Heart left ventricle (tissue), 16 donors: ENCODE measurements at regions not wholly inside any gene's neighbourhood (a gene's known extent, or its start where the extent isn't known, plus 50 kb on each side); places are given as distances from the start of the nearest gene placed in this dataset.

Experiments
- ATAC-seq, 4 donors: fragments of 200-7000 bp; cut with Tn5 transposase; one replicate each; pipeline ENCODE4 v1.9.1; 2020 to 2022; ENCODE audit warnings: moderate library complexity in 4 of 4, mild to moderate bottlenecking in 3 of 4, moderate number of reproducible peaks in 1 of 4
- DNase-seq, 5 donors: peaks; one replicate each; pipeline ENCODE4 v3.0.0-alpha.2; 2020
- H3K27ac ChIP-seq, 12 donors: fragments of 200-600 bp; sonication (generic) in 4 of 12; one replicate each; pipeline versions ENCODE4 v1.5.0 to v1.8.0; 2016 to 2022; ENCODE audit warnings: mild to moderate bottlenecking in 2 of 12
- H3K27me3 ChIP-seq, 9 donors: fragments of 200-600 bp; sonication (generic) in 2 of 9; one replicate each; pipeline versions ENCODE4 v1.5.1 to v1.8.0; 2016 to 2022; ENCODE audit warnings: mild to moderate bottlenecking in 3 of 9
- H3K36me3 ChIP-seq, 9 donors: fragments of 200-600 bp; sonication (generic) in 2 of 9; one replicate each; pipeline versions ENCODE4 v1.5.0 to v1.8.0; 2018 to 2022; ENCODE audit warnings: mild to moderate bottlenecking in 2 of 9
- H3K4me1 ChIP-seq, 12 donors: fragments of 200-600 bp; sonication (generic) in 4 of 12; one replicate each; pipeline versions ENCODE4 v1.5.0 to v1.8.0; 2016 to 2022; ENCODE audit warnings: mild to moderate bottlenecking in 3 of 12
- H3K4me3 ChIP-seq, 12 donors: fragments of 200-600 bp; sonication (generic) in 4 of 12; one replicate each; pipeline versions ENCODE4 v1.5.0 to v1.8.0; 2017 to 2022; ENCODE audit warnings: mild to moderate bottlenecking in 9 of 12, moderate library complexity in 4 of 12
- H3K9me3 ChIP-seq, 12 donors: fragments of 200-600 bp; sonication (generic) in 4 of 12; one replicate each; pipeline versions ENCODE4 v1.5.0 to v1.8.0; 2016 to 2022; ENCODE audit warnings: mild to moderate bottlenecking in 1 of 12
- POLR2A ChIP-seq, 2 donors: fragments of 450-650 bp; IDR thresholded peaks; one replicate each; pipeline ENCODE4 v1.6.1; 2017; ENCODE audit warnings: antibody characterized with exemption in 2 of 2, mild to moderate bottlenecking in 2 of 2, moderate library complexity in 2 of 2
- WGBS, 4 donors: extraction: QIAGEN DNeasy Blood & Tissue Kit in 2 of 4; methylation state at CpG; one replicate each; pipeline versions ENCODE4 v1.1.5 to v1.1.7; 2013 to 2018; 5-methylcytosine and 5-hydroxymethylcytosine counted together
- intact Hi-C, 10 donors: fragments of 100-400 bp; cut with DNase I; formaldehyde crosslinking; loops; one replicate each; pipeline versions ENCODE4 v1.11.1 to v1.14.2; 2022
- TF ChIP-seq, protein P1 (sequence below), 12 donors: fragments of 200-600 bp; sonication (generic) in 4 of 12; IDR thresholded peaks; one replicate each; pipeline versions ENCODE4 v1.5.0 to v1.8.0; 2018 to 2022; ENCODE audit warnings: antibody characterized with exemption in 12 of 12, mild to moderate bottlenecking in 5 of 12
- donor health status: ischemic (EF 13 %, LVEDD 7.1; RV severe dilation, severe dysfunction).
- donor health status: healthy with polysubstance abuse.
- donor health status: DM: no; HTN: yes; CAD: no.
- donor health status: DM: no; HTN: no; CAD: no.
- donor health status: ischemic (EF 25% LVEDD 6.9; RV normal size, moderate dysfunction).
- donor health status: ischemic (EF 25% LVEDD 5.7; RV mildly dilated, moderate dysfunction).
- donor health status: healthy.
- donor health status: DM: yes; HTN: yes; CAD: no.
- donor health status: ischemic (EF 35%, LVEDD 5.7; RV mildly dilated, moderate dysfunction).
- donor health status: nonischemic (EF 11% LVEDD 7.7; RV severe dilation, severe dysfunction).
- donor health status: DM: yes; HTN: yes; CAD: no.
- donor health status: PGD.
- donor health status: ischemic (EF 29% LVEDD 5.4; RV normal size, mild dysfunction).
- donor health status: nonischemic (EF 23%, LVEDD 6.1; RV moderate dilation, normal function).

DNA sequence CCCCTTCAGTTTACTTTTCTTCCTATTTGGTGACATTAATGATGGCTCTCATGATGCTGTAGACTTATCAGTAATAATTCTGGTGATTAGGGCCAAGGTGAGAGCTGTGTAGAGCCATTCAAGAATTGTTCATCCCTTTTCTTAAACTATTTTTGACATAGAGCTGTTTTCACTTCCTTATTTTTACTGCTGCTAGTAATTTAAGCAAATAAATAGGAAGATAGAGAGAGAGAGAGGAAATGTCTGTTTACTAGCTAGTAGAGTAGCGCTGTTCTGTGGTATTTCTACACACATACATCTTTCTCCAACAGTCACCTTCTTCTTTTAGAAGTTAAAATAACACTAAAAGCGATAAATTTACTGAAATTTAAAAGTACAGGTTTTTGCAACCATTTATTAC lies 678.0 kb upstream of the ZP4 start:
- intact Hi-C loops, result no loop called here
- Histone ChIP-seq H3K9me3 (peaks cover 0 to 3% (median 0%) of the 10 kb centered on the region in 12 donors), H3K4me1 (no peaks in the 10 kb centered on the region), H3K36me3 (no peaks in the 10 kb centered on the region), H3K4me3 (no peak overlapping the region), H3K27me3 (no peaks in the 10 kb centered on the region), H3K27ac (no peak overlapping the region)
- WGBS, 4 donors, result 75 to 82% (median 79%) methylated on average over 2 of the region's 2 CpGs
- DNase-seq (no peak), ATAC-seq (no peak)
- TF ChIP-seq, protein P1, sequence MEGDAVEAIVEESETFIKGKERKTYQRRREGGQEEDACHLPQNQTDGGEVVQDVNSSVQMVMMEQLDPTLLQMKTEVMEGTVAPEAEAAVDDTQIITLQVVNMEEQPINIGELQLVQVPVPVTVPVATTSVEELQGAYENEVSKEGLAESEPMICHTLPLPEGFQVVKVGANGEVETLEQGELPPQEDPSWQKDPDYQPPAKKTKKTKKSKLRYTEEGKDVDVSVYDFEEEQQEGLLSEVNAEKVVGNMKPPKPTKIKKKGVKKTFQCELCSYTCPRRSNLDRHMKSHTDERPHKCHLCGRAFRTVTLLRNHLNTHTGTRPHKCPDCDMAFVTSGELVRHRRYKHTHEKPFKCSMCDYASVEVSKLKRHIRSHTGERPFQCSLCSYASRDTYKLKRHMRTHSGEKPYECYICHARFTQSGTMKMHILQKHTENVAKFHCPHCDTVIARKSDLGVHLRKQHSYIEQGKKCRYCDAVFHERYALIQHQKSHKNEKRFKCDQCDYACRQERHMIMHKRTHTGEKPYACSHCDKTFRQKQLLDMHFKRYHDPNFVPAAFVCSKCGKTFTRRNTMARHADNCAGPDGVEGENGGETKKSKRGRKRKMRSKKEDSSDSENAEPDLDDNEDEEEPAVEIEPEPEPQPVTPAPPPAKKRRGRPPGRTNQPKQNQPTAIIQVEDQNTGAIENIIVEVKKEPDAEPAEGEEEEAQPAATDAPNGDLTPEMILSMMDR (IDR thresholded peaks at IDR 0.05), result no peak
- TF ChIP-seq POLR2A (IDR thresholded peaks at IDR 0.05), result no peak

DNA sequence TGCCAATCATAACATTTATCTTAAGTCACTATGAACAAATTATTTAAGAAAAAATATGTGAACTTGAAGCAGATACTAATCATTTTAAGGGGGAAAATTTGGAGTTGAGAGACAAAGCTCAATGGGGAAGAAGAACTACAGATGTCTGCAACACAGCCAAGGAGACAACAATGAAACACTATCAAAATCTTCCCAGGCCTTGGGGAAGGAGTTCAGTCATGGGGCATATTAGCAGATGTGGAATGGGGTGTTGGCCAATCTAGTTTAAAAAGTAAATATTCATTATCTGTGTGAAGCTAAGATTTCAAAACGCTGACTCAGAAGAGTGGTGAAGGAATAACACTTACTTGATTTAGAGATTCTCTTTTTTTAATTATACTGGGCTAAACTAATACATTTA lies 671.6 kb upstream of the ZP4 start:
- no peak overlapping the region for H3K4me3 ChIP-seq
- intact Hi-C loops, result no loop called here
- H3K36me3 ChIP-seq, result no peaks in the 10 kb centered on the region
- TF ChIP-seq, protein P1 (IDR thresholded peaks at IDR 0.05), result no peak
- no peak for TF ChIP-seq POLR2A (IDR thresholded peaks at IDR 0.05)
- H3K9me3 ChIP-seq, result peaks cover 0 to 18% (median 0%) of the 10 kb centered on the region in 12 donors
- DNase-seq, result no peak
- WGBS, 4 donors, result 48 to 53% (median 51%) methylated on average over 1 of the region's 1 CpG
- no peaks in the 10 kb centered on the region for H3K4me1 ChIP-seq
- no peaks in the 10 kb centered on the region for H3K27me3 ChIP-seq
- no peak for ATAC-seq
- H3K27ac ChIP-seq, result no peak overlapping the region

DNA sequence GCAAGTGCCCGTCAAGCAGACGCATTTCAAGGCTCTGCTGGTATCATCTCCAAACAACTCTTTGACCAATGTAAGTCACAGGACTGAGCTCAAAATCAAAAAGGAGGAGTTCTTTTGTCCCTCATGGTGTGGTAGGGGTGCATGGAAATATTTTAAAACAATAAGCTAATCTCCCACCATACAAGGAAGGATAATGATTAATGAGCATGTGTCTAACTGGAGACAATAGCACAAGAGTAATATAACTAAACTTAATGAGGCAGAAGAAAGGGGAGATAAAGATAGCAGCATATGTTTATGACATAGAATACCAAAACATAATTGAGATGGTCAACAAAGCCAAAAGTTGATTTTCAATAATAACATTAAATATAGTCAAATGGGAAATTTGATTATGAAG lies 668.0 kb upstream of the ZP4 start:
- Histone ChIP-seq H3K9me3 (peaks cover 0 to 18% (median 0%) of the 10 kb centered on the region in 12 donors), H3K4me3 (no peak overlapping the region), H3K36me3 (no peaks in the 10 kb centered on the region), H3K27me3 (no peaks in the 10 kb centered on the region), H3K27ac (no peak overlapping the region), H3K4me1 (no peaks in the 10 kb centered on the region)
- intact Hi-C loops, result no loop called here
- no peak for TF ChIP-seq POLR2A (IDR thresholded peaks at IDR 0.05)
- TF ChIP-seq, protein P1 (IDR thresholded peaks at IDR 0.05), result no peak
- DNase-seq (no peak), ATAC-seq (no peak)
- 78 to 95% (median 88%) methylated on average over 2 of the region's 2 CpGs for WGBS, 4 donors

DNA sequence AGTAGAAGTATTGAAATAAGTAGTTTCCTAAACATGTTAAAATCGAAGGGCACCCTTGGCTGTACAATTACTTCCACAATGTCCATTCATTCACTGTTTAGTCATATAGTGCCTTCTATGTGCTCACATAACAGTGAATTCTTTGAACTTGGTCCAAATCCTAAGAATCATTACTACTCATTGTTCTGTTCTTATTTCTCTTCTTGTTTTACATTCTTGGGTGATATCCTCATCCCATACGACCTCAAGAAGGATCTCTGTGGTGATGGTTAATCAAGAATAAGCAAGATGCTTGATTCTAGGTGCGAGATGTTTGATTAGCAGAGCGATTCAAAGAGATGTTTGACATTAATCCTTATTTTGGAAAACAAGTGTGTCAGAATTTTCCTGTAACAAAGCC lies 667.4 kb upstream of the ZP4 start:
- TF ChIP-seq, protein P1 (IDR thresholded peaks at IDR 0.05), result no peak
- no peak for TF ChIP-seq POLR2A (IDR thresholded peaks at IDR 0.05)
- Histone ChIP-seq H3K36me3 (no peaks in the 10 kb centered on the region), H3K27ac (no peak overlapping the region), H3K27me3 (no peaks in the 10 kb centered on the region), H3K9me3 (peaks cover 0 to 18% (median 0%) of the 10 kb centered on the region in 12 donors), H3K4me3 (no peak overlapping the region), H3K4me1 (no peaks in the 10 kb centered on the region)
- DNase-seq, result no peak
- no peak for ATAC-seq
- intact Hi-C loops, result no loop called here
- 65 to 72% (median 71%) methylated on average over 4 of the region's 4 CpGs for WGBS, 4 donors
